Mesothelial cell of epicardium (in vitro differentiated cells): ENCODE measurements at regions not wholly inside any gene's neighbourhood (a gene's known extent, or its start where the extent isn't known, plus 50 kb on each side); places are given as distances from the start of the nearest gene placed in this dataset.

ENCODE experiments used
- DNase-seq, 2 experiments: peaks; one replicate each; pipeline ENCODE4 v3.0.0; 2021; ENCODE audit warnings: low spot score in 2 of 2; ENCODE audit not compliant: unreplicated experiment in 2 of 2
- H3K27ac Mint-ChIP-seq: 2 replicates; pipeline ENCODE4 v1.8.0; 2021; ENCODE audit warnings: mixed read lengths
- H3K27me3 Mint-ChIP-seq: 2 replicates; pipeline ENCODE4 v1.8.0; 2021; ENCODE audit warnings: low read depth, mixed read lengths
- H3K36me3 Mint-ChIP-seq: 2 replicates; pipeline ENCODE4 v1.8.0; 2021; ENCODE audit warnings: mixed read lengths
- H3K4me1 Mint-ChIP-seq: 2 replicates; pipeline ENCODE4 v1.8.0; 2021; ENCODE audit warnings: mixed read lengths
- H3K4me3 Mint-ChIP-seq: 2 replicates; pipeline ENCODE4 v1.8.0; 2021; ENCODE audit warnings: mild to moderate bottlenecking, moderate library complexity, mixed read lengths
- H3K9me3 Mint-ChIP-seq: 2 replicates; pipeline ENCODE4 v1.8.0; 2021; ENCODE audit warnings: mixed read lengths
- TF ChIP-seq, protein P1 (sequence below): fragments of 200-600 bp; sonication (generic); IDR thresholded peaks from one replicate; pipeline ENCODE4 v1.5.0; 2021; ENCODE audit warnings: antibody characterized with exemption; ENCODE audit not compliant: unreplicated experiment

DNA sequence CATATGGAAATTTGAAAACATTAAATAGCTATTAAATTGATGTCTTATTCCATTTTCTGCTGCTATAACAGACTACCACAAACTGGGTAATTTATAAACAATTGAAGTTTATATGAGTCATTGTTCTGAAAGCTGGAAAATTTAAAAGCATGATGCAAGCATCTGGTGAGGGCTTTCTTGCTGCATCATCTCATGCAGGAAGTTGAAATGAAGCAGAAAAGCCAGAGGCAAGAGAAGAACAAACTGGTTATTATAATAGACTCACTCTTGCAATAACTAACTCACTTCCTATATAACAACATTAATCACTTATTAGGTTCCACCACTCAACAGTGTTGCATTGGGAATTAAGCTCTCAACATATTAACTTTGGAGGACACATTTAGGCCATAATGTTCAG, 1277.4 kb downstream of the LRFN5 start:
- Mint-ChIP-seq H3K9me3 (peaks cover 11% of the 10 kb centered on the region), H3K4me1 (no peaks in the 10 kb centered on the region), H3K27ac (no peak overlapping the region), H3K4me3 (no peak overlapping the region), H3K36me3 (no peaks in the 10 kb centered on the region), H3K27me3 (no peaks in the 10 kb centered on the region)
- TF ChIP-seq, protein P1, sequence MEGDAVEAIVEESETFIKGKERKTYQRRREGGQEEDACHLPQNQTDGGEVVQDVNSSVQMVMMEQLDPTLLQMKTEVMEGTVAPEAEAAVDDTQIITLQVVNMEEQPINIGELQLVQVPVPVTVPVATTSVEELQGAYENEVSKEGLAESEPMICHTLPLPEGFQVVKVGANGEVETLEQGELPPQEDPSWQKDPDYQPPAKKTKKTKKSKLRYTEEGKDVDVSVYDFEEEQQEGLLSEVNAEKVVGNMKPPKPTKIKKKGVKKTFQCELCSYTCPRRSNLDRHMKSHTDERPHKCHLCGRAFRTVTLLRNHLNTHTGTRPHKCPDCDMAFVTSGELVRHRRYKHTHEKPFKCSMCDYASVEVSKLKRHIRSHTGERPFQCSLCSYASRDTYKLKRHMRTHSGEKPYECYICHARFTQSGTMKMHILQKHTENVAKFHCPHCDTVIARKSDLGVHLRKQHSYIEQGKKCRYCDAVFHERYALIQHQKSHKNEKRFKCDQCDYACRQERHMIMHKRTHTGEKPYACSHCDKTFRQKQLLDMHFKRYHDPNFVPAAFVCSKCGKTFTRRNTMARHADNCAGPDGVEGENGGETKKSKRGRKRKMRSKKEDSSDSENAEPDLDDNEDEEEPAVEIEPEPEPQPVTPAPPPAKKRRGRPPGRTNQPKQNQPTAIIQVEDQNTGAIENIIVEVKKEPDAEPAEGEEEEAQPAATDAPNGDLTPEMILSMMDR: no peak
- no peak for DNase-seq

DNA sequence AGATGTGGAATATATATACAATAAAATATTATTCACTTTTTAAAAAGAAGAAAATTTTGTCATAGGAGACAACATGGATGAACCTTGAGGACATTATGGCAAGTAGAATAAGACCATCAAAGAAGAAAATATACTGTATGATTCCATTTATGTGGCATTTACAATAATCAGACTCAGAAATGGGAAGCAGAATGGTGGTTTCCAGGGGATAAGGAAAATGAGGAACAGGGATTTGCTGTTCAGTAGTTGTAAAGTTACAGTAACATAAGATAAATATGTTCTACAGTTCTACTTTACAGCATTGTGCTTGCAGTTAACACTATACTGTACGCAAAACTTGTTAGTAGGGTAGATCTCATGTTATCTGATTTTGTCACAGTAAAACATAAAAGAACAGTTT, 1271.0 kb downstream of the LRFN5 start:
- H3K27me3 Mint-ChIP-seq: no peaks in the 10 kb centered on the region
- TF ChIP-seq, protein P1: no peak
- no peaks in the 10 kb centered on the region for H3K9me3 Mint-ChIP-seq

DNA sequence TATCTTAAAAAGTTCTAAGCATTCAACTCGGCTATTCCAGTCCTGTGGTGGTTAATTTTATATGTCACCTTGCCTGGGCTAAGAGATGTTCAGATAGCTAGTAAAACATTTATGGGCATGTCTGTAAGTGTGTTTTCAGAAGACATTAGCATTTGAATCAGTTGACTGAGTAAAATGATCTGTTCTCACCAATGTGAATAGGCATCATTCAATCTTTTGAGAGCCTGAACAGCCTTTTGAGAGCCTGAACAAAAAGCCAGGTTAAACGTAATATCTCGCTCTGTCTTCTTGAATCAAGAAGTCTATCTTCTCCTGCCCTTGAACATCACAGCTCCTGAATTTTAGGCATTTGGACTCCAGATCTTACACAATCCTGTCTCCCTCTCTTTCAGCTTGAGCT, 1266.1 kb downstream of the LRFN5 start:
- Mint-ChIP-seq H3K36me3 (no peaks in the 10 kb centered on the region), H3K9me3 (peaks cover 2% of the 10 kb centered on the region), H3K27me3 (no peaks in the 10 kb centered on the region), H3K27ac (no peak overlapping the region), H3K4me1 (no peaks in the 10 kb centered on the region), H3K4me3 (no peak overlapping the region)
- TF ChIP-seq, protein P1: no peak
- no peak for DNase-seq

More for the DNA sequence above, 1271.0 kb downstream of the LRFN5 start:
- DNase-seq: no peak
- H3K4me1 Mint-ChIP-seq: no peaks in the 10 kb centered on the region
- H3K36me3 Mint-ChIP-seq: no peaks in the 10 kb centered on the region
- H3K27ac Mint-ChIP-seq: no peak overlapping the region
- no peak overlapping the region for H3K4me3 Mint-ChIP-seq

DNA sequence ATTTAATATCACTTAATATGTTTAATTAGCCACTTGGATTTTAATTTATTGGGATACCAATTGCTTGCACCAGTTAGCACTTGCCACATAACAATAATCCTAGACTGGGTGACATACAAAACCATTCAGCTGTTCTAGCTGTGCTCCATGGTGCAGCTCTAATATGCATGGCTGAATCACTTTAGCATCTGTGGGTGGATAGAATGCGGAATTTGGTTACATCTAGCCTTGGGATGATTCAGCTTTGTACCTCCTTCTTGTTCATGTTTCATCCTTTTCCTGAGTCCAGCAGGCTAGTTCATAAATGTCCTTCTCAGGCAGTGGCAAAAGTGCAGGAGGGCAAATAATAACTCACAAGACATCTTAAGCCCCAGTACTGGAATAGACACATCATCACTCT, 1263.0 kb downstream of the LRFN5 start:
- Mint-ChIP-seq H3K4me1 (peaks cover 4% of the 10 kb centered on the region), H3K4me3 (no peak overlapping the region), H3K36me3 (no peaks in the 10 kb centered on the region), H3K27me3 (no peaks in the 10 kb centered on the region), H3K27ac (no peak overlapping the region), H3K9me3 (peaks cover 5% of the 10 kb centered on the region)
- TF ChIP-seq, protein P1: no peak
- DNase-seq: no peak

DNA sequence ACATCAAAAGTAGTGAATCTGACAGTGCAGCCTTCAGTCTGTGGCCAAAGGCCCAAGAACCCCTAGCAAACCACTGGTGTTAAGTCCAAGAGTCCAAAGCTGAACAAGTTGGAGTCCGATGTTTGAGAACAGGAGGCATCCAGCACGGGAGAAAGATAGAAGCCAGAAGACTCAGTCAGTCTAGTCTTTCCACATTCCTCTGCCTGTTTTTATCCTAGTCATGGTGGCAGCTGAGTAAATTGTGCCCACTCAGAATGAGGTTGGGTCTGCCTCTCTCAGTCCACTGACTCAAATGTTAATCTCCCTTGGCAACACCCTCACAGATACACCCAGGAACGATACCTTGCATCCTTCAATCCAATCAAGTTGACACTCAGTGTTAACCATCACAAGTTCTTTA, 1255.4 kb downstream of the LRFN5 start:
- no peaks in the 10 kb centered on the region for H3K9me3 Mint-ChIP-seq
- peak overlapping the region; percentile 40 for H3K27ac Mint-ChIP-seq
- no peaks in the 10 kb centered on the region for H3K36me3 Mint-ChIP-seq
- TF ChIP-seq, protein P1: no peak
- peaks cover 25% of the 10 kb centered on the region for H3K4me1 Mint-ChIP-seq
- no peak overlapping the region for H3K4me3 Mint-ChIP-seq
- DNase-seq: no peak
- H3K27me3 Mint-ChIP-seq: no peaks in the 10 kb centered on the region

DNA sequence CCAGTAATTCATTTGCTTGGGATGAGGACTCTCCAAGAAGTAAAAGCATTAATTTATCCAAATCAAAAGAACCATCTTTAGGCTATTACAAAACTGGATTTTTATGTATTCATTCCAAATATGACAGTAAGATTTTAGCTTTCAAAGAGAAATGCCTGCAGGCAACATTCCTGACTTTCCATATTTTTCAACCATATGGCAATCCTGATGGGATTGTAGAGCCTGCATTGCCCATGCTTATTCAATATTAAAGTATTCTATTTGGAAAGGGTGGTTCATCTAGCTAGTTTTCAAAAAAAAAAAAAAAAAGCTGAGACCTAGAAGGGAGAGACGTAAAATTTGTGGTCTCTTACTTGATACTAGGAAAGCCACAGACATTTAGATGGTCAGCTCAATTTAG, 1253.7 kb downstream of the LRFN5 start:
- Mint-ChIP-seq H3K36me3 (no peaks in the 10 kb centered on the region), H3K4me1 (peaks cover 21% of the 10 kb centered on the region), H3K9me3 (no peaks in the 10 kb centered on the region), H3K4me3 (no peak overlapping the region), H3K27me3 (no peaks in the 10 kb centered on the region), H3K27ac (no peak overlapping the region)
- no peak for DNase-seq
- TF ChIP-seq, protein P1: no peak
